ENCODE measurements at regions not wholly inside any gene's neighbourhood (a gene's known extent, or its start where the extent isn't known, plus 50 kb on each side); places are given as distances from the start of the nearest gene placed in this dataset.

GRCh38 chr6:121816361-121816760 is 380.9 kb downstream of the GJA1 start:
- TF ChIP-seq, protein P1, sequence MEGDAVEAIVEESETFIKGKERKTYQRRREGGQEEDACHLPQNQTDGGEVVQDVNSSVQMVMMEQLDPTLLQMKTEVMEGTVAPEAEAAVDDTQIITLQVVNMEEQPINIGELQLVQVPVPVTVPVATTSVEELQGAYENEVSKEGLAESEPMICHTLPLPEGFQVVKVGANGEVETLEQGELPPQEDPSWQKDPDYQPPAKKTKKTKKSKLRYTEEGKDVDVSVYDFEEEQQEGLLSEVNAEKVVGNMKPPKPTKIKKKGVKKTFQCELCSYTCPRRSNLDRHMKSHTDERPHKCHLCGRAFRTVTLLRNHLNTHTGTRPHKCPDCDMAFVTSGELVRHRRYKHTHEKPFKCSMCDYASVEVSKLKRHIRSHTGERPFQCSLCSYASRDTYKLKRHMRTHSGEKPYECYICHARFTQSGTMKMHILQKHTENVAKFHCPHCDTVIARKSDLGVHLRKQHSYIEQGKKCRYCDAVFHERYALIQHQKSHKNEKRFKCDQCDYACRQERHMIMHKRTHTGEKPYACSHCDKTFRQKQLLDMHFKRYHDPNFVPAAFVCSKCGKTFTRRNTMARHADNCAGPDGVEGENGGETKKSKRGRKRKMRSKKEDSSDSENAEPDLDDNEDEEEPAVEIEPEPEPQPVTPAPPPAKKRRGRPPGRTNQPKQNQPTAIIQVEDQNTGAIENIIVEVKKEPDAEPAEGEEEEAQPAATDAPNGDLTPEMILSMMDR (IDR thresholded peaks at IDR 0.05): no peak
- no peak for TF ChIP-seq POLR2A (IDR thresholded peaks at IDR 0.05)

Measured in thyroid gland (tissue), 4 donors.